IMR-90 (cell line): ENCODE measurements at regions not wholly inside any gene's neighbourhood (a gene's known extent, or its start where the extent isn't known, plus 50 kb on each side); places are given as distances from the start of the nearest gene placed in this dataset.

Source experiments
- ATAC-seq: fragments of 200-7000 bp; cut with Tn5 transposase; 2 replicates; pipeline ENCODE4 v1.9.1; 2020; ENCODE audit warnings: low read depth, mild to moderate bottlenecking, moderate library complexity
- BruUV-seq: library from RNA; stranded (reverse); fragments of 400-500 nt; replicated peaks from 2 replicates; lab custom pipeline; 2021; lab: Mats Ljungman, UMichigan
- CTCF ChIA-PET: fragments of 300-600 bp; formaldehyde crosslinking; extraction: SDS; loops from one replicate; lab custom pipeline; 2021; ENCODE audit warnings: antibody characterized with exemption; lab: Yijun Ruan, JAX
- POLR2A ChIA-PET: fragments of 300-600 bp; sonication (Branson Sonifier 250); formaldehyde crosslinking; loops from one replicate; lab custom pipeline; 2022; ENCODE audit warnings: antibody characterized with exemption; ENCODE audit not compliant: unreplicated experiment; lab: Charles Lee
- DNase-seq: peaks from one replicate; pipeline ENCODE4 v3.0.0; 2013
- H2AFZ ChIP-seq: replicated peaks from 2 replicates; pipeline ENCODE3; 2013; ENCODE audit warnings: low read length, mild to moderate bottlenecking; ENCODE audit not compliant: poor library complexity
- H2AK5ac ChIP-seq: 2 replicates; pipeline ENCODE4 v1.6.1; 2013; ENCODE audit warnings: low read depth, low read length, inconsistent platforms
- H2AK9ac ChIP-seq: replicated peaks from 2 replicates; pipeline ENCODE3; 2013; ENCODE audit warnings: mild to moderate bottlenecking, low read depth, low read length, moderate library complexity; ENCODE audit not compliant: poor library complexity
- H2BK120ac ChIP-seq: 2 replicates; pipeline ENCODE4 v1.6.1; 2013; ENCODE audit warnings: low read depth, low read length, inconsistent platforms
- H2BK15ac ChIP-seq: 3 replicates; pipeline ENCODE4 v1.6.1; 2013; ENCODE audit warnings: low read depth, low read length, inconsistent platforms
- H2BK20ac ChIP-seq: 2 replicates; pipeline ENCODE4 v1.6.1; 2013; ENCODE audit warnings: low read depth, mild to moderate bottlenecking, inconsistent platforms, low read length, moderate library complexity
- H2BK5ac ChIP-seq: 2 replicates; pipeline ENCODE4 v1.6.1; 2013; ENCODE audit warnings: mild to moderate bottlenecking, low read depth, low read length, inconsistent platforms; ENCODE audit not compliant: poor library complexity, severe bottlenecking
- H3K14ac ChIP-seq: replicated peaks from 2 replicates; pipeline ENCODE4 v1.6.1; 2013; ENCODE audit warnings: low read depth, low read length, inconsistent platforms
- H3K18ac ChIP-seq: 2 replicates; pipeline ENCODE4 v1.6.1; 2013; ENCODE audit warnings: low read depth, low read length, control low read depth
- H3K23ac ChIP-seq: 2 replicates; pipeline ENCODE4 v1.6.1; 2013; ENCODE audit warnings: low read depth, low read length, inconsistent platforms
- H3K27ac ChIP-seq: 2 replicates; pipeline ENCODE4 v1.5.1; 2013; ENCODE audit warnings: mild to moderate bottlenecking, control low read depth, low read length; ENCODE audit not compliant: insufficient read depth
- H3K27me3 ChIP-seq: 2 replicates; pipeline ENCODE4 v1.6.1; 2013; ENCODE audit warnings: low read length; ENCODE audit not compliant: control insufficient read depth, insufficient read depth
- H3K36me3 ChIP-seq: 2 replicates; pipeline ENCODE4 v1.6.1; 2013; ENCODE audit warnings: low read length, mixed read lengths; ENCODE audit not compliant: control insufficient read depth, insufficient read depth
- H3K4ac ChIP-seq: 2 replicates; pipeline ENCODE4 v1.6.1; 2013; ENCODE audit warnings: low read depth, low read length, inconsistent platforms
- H3K4me1 ChIP-seq: 2 replicates; pipeline ENCODE4 v1.6.1; 2013; ENCODE audit warnings: low read length, mixed read lengths; ENCODE audit not compliant: control insufficient read depth, insufficient read depth
- H3K4me2 ChIP-seq: 2 replicates; pipeline ENCODE4 v1.6.1; 2013; ENCODE audit warnings: low read depth, mild to moderate bottlenecking, control low read depth, low read length, moderate library complexity
- H3K4me3 ChIP-seq: 2 replicates; pipeline ENCODE4 v1.5.1; 2013; ENCODE audit warnings: low read depth, mild to moderate bottlenecking, control low read depth, low read length, moderate library complexity; ENCODE audit not compliant: insufficient read depth
- H3K56ac ChIP-seq: 2 replicates; pipeline ENCODE4 v1.6.1; 2013; ENCODE audit warnings: low read length, inconsistent platforms; ENCODE audit not compliant: insufficient read depth; ENCODE audit errors: extremely low read depth
- H3K79me1 ChIP-seq, 2 experiments: 2 replicates each; pipeline ENCODE4 v1.6.1; 2013; ENCODE audit warnings: low read length in 2 of 2, inconsistent platforms in 1 of 2, low read depth in 1 of 2
- H3K9ac ChIP-seq: 2 replicates; pipeline ENCODE4 v1.6.1; 2013; ENCODE audit warnings: low read depth, low read length, control low read depth
- H3K9me1 ChIP-seq: 2 replicates; pipeline ENCODE4 v1.6.1; 2013; ENCODE audit warnings: low read length, inconsistent platforms; ENCODE audit not compliant: insufficient read depth
- H3K9me3 ChIP-seq: 2 replicates; pipeline ENCODE4 v1.6.1; 2013; ENCODE audit warnings: low read length; ENCODE audit not compliant: control insufficient read depth, insufficient read depth
- H4K20me1 ChIP-seq: 2 replicates; pipeline ENCODE4 v1.6.1; 2013; ENCODE audit warnings: low read length, inconsistent platforms; ENCODE audit not compliant: insufficient read depth
- H4K5ac ChIP-seq: 2 replicates; pipeline ENCODE4 v1.6.1; 2013; ENCODE audit warnings: mild to moderate bottlenecking, low read depth, low read length, control low read depth
- H4K8ac ChIP-seq, 2 experiments: 2 replicates each; pipeline ENCODE4 v1.6.1; 2013; ENCODE audit warnings: low read depth in 2 of 2, low read length in 2 of 2, control low read depth in 1 of 2, inconsistent platforms in 1 of 2
- H4K91ac ChIP-seq: 2 replicates; pipeline ENCODE4 v1.6.1; 2013; ENCODE audit warnings: low read depth, low read length, inconsistent platforms; ENCODE audit not compliant: insufficient read depth
- BHLHE40 ChIP-seq: fragments of 150-350 bp; IDR thresholded peaks from 2 replicates; pipeline ENCODE4 v1.6.1; 2016; ENCODE audit warnings: mild to moderate bottlenecking, low read depth, low read length
- CTCF ChIP-seq: conservative IDR thresholded peaks from 2 replicates; pipeline ENCODE4 v1.5.1; 2012; ENCODE audit warnings: mild to moderate bottlenecking, low read depth, low read length, improper control_type of control experiment
- MXI1 ChIP-seq: IDR thresholded peaks from 2 replicates; pipeline ENCODE4 v1.6.1; 2012; ENCODE audit warnings: low read depth, mild to moderate bottlenecking, low read length, moderate library complexity, borderline replicate concordance
- NFE2L2 ChIP-seq: fragments of 150-350 bp; IDR thresholded peaks from 2 replicates; pipeline ENCODE4 v1.6.1; 2016; ENCODE audit warnings: low read depth, mild to moderate bottlenecking, low read length
- POLR2A ChIP-seq: IDR thresholded peaks from 2 replicates; pipeline ENCODE4 v1.6.1; 2012; ENCODE audit warnings: mild to moderate bottlenecking, low read depth, low read length
- RCOR1 ChIP-seq: IDR thresholded peaks from 2 replicates; pipeline ENCODE4 v1.6.1; 2012; ENCODE audit warnings: mild to moderate bottlenecking, low read length, improper control_type of control experiment; ENCODE audit not compliant: insufficient replicate concordance
- RFX5 ChIP-seq: IDR thresholded peaks from 2 replicates; pipeline ENCODE4 v1.8.0; 2012; ENCODE audit warnings: low read depth, mild to moderate bottlenecking, low read length, moderate library complexity
- SMC3 ChIP-seq: fragments of 150-350 bp; IDR thresholded peaks from 2 replicates; pipeline ENCODE4 v1.6.1; 2016; ENCODE audit warnings: low read depth, mild to moderate bottlenecking, antibody characterized with exemption, low read length, moderate library complexity
- USF2 ChIP-seq: fragments of 150-350 bp; IDR thresholded peaks from 2 replicates; pipeline ENCODE4 v1.6.1; 2017; ENCODE audit warnings: mild to moderate bottlenecking, antibody characterized with exemption, low read length, low read depth
- WGBS, 2 experiments: methylation state at CpG; one replicate each; pipeline versions ENCODE4 v1.1.5 to v1.1.7; 2013; ENCODE audit warnings: missing lambda C conversion rate in 2 of 2; ENCODE audit not compliant: insufficient read length in 1 of 2; ENCODE audit errors: extremely low coverage in 2 of 2; 5-methylcytosine and 5-hydroxymethylcytosine counted together
- dilution Hi-C: fragments of 300-500 bp; cut with HindIII; formaldehyde crosslinking; loops from one replicate; pipeline ENCODE4 v1.14.3; 2018; ENCODE audit warnings: low sequenced_read_pairs; ENCODE audit not compliant: unreplicated experiment
- in situ Hi-C: fragments of 300-500 bp; cut with MboI; formaldehyde crosslinking; loops from 3 replicates; pipeline ENCODE4 v1.14.3; 2019; ENCODE audit warnings: low sequenced_read_pairs, inconsistent platforms, mixed read lengths
- intact Hi-C: fragments of 100-400 bp; cut with micrococcal nuclease; formaldehyde crosslinking; loops from 2 replicates; pipeline ENCODE4 v1.10.0; 2022

- 74% methylated on average over 2 of the region's 3 CpGs; no CpG with 5 or more reads in 1 of the 2 experiments for WGBS, 2 experiments
- in situ Hi-C loops: no loop called here
Observed at GRCh38 chr18:73887801-73888200, 259.8 kb downstream of the FBXO15 start.

More at GRCh38 chr18:73887801-73888200, 259.8 kb downstream of the FBXO15 start:
- BruUV-seq: no TSS peak
- Histone ChIP-seq H2BK5ac (no peak overlapping the region), H3K4me2 (no peak overlapping the region), H3K9ac (no peak overlapping the region), H3K4me3 (no peak overlapping the region), H2BK20ac (no peak overlapping the region), H4K8ac (no peak overlapping the region), H3K23ac (no peak overlapping the region), H2AFZ (peak overlapping the region; percentile 45), H3K9me1 (no peaks in the 10 kb centered on the region), H2BK120ac (no peak overlapping the region), H2BK15ac (no peak overlapping the region), H3K9me3 (no peaks in the 10 kb centered on the region; the same call in 1 of the 2 replicates), H3K4ac (no peak overlapping the region), H3K27ac (no peak overlapping the region), H2AK9ac (no peak overlapping the region), H2AK5ac (no peak overlapping the region), H4K5ac (no peak overlapping the region), H3K56ac (no peak overlapping the region), H4K20me1 (no peaks in the 10 kb centered on the region), H3K14ac (no peak overlapping the region), H3K18ac (no peak overlapping the region), H3K27me3 (no peaks in the 10 kb centered on the region; the same call in 1 of the 2 replicates), H4K91ac (no peak overlapping the region), H3K79me1 (no peaks in the 10 kb centered on the region), H3K4me1 (no peaks in the 10 kb centered on the region), H3K36me3 (no peaks in the 10 kb centered on the region)
- intact Hi-C loops: no loop called here
- no peak for ATAC-seq
- dilution Hi-C loops: no loop called here
- DNase-seq: no peak
- CTCF ChIA-PET: interaction anchor here (0.5 kb wide), 1 partner anchor 21 kb away, joined by 6 read pairs; no protein-coding TSS in a partner anchor
- POLR2A ChIA-PET: no interaction called here
- TF ChIP-seq NFE2L2 (no peak), MXI1 (no peak), RCOR1 (no peak), RFX5 (no peak), BHLHE40 (no peak), SMC3 (no peak), POLR2A (no peak), USF2 (no peak), CTCF (no peak)
